ENCODE measurements at regions not wholly inside any gene's neighbourhood (a gene's known extent, or its start where the extent isn't known, plus 50 kb on each side); places are given as distances from the start of the nearest gene placed in this dataset.

- ATAC-seq, result no peak
- ChIA-PET POLR2A (no interaction called here), CTCF (no interaction called here)
- WGBS (ENCODE audit: missing lambda C conversion rate), result 6% methylated on average over 1 of the region's 1 CpG
- Histone ChIP-seq H3K27ac (no peak overlapping the region), H3K4me2 (no peak overlapping the region), H3K9me3 (no peaks in the 10 kb centered on the region), H3K4me3 (no peak overlapping the region), H3K4me1 (no peaks in the 10 kb centered on the region)
- FAIRE-seq, result no peak
- TF ChIP-seq CBX2 (IDR thresholded peaks at IDR 0.05; ENCODE audit: borderline replicate concordance, low read depth) (no peak), NPAS2 (CRISPR knock-in tag; IDR thresholded peaks at IDR 0.05; ENCODE audit: borderline replicate concordance) (no peak), ZNF302 (CRISPR knock-in tag; IDR thresholded peaks at IDR 0.05) (no peak), HOXB5 (CRISPR knock-in tag; IDR thresholded peaks at IDR 0.05) (no peak), ATOH8 (CRISPR knock-in tag; IDR thresholded peaks at IDR 0.05; ENCODE audit: low read depth) (no peak), HEYL (CRISPR knock-in tag; IDR thresholded peaks at IDR 0.05) (no peak), MAX (IDR thresholded peaks at IDR 0.05) (no peak), RFX5 (IDR thresholded peaks at IDR 0.05) (no peak), CBX8 (IDR thresholded peaks at IDR 0.05) (no peak), JUNB (IDR thresholded peaks at IDR 0.05) (no peak), EP300 (IDR thresholded peaks at IDR 0.05) (no peak), EHMT2 (IDR thresholded peaks at IDR 0.05; ENCODE audit: low read depth) (no peak), HOXB13 (CRISPR knock-in tag; IDR thresholded peaks at IDR 0.05; ENCODE audit: low read depth) (no peak)
- TF ChIP-seq, protein P1, sequence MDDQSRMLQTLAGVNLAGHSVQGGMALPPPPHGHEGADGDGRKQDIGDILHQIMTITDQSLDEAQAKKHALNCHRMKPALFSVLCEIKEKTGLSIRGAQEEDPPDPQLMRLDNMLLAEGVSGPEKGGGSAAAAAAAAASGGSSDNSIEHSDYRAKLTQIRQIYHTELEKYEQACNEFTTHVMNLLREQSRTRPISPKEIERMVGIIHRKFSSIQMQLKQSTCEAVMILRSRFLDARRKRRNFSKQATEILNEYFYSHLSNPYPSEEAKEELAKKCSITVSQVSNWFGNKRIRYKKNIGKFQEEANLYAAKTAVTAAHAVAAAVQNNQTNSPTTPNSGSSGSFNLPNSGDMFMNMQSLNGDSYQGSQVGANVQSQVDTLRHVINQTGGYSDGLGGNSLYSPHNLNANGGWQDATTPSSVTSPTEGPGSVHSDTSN (IDR thresholded peaks at IDR 0.05), result no peak
- TF ChIP-seq, protein P2, sequence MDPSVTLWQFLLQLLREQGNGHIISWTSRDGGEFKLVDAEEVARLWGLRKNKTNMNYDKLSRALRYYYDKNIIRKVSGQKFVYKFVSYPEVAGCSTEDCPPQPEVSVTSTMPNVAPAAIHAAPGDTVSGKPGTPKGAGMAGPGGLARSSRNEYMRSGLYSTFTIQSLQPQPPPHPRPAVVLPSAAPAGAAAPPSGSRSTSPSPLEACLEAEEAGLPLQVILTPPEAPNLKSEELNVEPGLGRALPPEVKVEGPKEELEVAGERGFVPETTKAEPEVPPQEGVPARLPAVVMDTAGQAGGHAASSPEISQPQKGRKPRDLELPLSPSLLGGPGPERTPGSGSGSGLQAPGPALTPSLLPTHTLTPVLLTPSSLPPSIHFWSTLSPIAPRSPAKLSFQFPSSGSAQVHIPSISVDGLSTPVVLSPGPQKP (IDR thresholded peaks at IDR 0.05; ENCODE audit: low read depth, low read length), result no peak
- no peak for DNase-seq (ENCODE audit: low read depth in 1 of 2, low spot score in 1 of 2)
Measured at GRCh38 chr10:111973826-111974225, 209.7 kb downstream of the GPAM start.

DNA sequence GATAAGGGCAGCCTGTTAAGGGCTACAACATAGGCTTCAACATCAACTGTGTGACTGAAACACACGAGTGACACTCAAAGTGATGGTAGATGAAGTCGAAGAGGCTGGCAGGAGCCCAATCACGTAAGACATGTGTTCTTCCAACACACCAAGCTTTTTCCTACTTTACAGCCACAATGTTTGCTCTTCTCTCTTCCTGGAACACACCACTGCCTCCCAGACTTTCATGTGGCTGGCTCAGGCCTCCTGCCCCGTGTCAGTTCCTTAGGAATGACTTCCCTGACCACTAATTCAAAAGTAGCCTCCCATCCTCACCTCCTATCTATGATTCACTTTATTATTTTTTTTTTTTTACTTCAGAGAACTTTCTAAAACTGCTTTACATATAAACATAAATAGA lies 209.2 kb downstream of the GPAM start:
- CTCF ChIA-PET, result no interaction called here
- H3K9me3 ChIP-seq, result no peaks in the 10 kb centered on the region
- DNase-seq (ENCODE audit: low read depth in 1 of 2, low spot score in 1 of 2), result no peak
- H3K27ac ChIP-seq, result no peak overlapping the region
- no peak for TF ChIP-seq POLR2A (IDR thresholded peaks at IDR 0.05; ENCODE audit: low read length)
- no peak for TF ChIP-seq ZSCAN20 (CRISPR knock-in tag; IDR thresholded peaks at IDR 0.05)
- TF ChIP-seq POLR2AphosphoS2 (conservative IDR thresholded peaks at IDR 0.05; ENCODE audit: low read length), result no peak
- no peak for TF ChIP-seq REST (IDR thresholded peaks at IDR 0.05)
- no peak for TF ChIP-seq ZC3H11A (IDR thresholded peaks at IDR 0.05)
- no peak for TF ChIP-seq FOXS1 (CRISPR knock-in tag; IDR thresholded peaks at IDR 0.05)
- WGBS (ENCODE audit: missing lambda C conversion rate), result 1% methylated on average over 4 of the region's 4 CpGs
- no peak for ATAC-seq
- POLR2A ChIA-PET, result no interaction called here
- H3K4me2 ChIP-seq, result no peak overlapping the region
- FAIRE-seq, result no peak
- no peak overlapping the region for H3K4me3 ChIP-seq
- no peaks in the 10 kb centered on the region for H3K4me1 ChIP-seq
